Retina (tissue), 1 donor: ENCODE measurements at regions not wholly inside any gene's neighbourhood (a gene's known extent, or its start where the extent isn't known, plus 50 kb on each side); places are given as distances from the start of the nearest gene placed in this dataset.
"Not testable (repeated sequence)": the region's sequence is repeated elsewhere in the genome, so short reads cannot be mapped to it uniquely, and the experiment has no call there.

ENCODE experiments used
- DNase-seq: peaks from one replicate; pipeline ENCODE4 v3.0.0-alpha.2; 2016

DNA sequence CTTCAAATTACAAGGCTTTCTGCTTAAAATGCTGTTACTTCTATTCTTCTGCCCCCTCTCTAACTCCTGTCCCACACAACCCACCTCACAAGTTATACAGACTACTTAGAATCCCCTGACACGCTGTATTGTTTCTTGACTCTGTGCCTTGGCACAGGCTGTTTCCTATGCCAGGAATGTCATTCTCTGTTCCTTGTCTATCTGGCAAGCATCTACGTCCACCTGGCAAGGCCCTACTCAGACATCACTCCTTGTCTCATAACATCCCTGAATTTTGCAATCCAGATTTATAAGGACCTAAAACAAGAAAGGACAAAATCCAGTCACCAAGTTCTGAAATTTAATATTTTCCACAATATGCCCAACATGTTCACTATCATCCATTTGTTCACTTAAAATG lies 182.0 kb upstream of the CHRM3 start:
- DNase-seq: peak; percentile 2

DNA sequence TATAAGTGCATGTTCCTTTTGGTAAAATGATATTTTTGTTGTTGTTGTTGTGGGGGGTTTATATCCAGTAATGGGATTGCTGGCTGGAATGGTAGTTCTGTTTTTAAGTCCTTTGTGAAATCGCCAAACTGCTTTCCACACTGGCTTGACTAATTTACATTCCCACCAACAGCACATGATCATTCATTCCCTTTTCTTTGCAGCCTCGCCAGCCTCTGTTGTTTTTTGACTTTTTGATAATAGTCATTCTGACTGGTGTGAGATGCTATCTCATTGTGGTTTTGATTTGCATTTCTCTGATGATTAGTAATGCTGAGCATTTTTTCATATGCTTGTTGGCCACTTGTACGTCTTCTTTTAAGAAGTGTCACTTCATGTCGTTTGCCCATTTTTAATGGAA lies 188.5 kb upstream of the CHRM3 start:
- DNase-seq: no peak

DNA sequence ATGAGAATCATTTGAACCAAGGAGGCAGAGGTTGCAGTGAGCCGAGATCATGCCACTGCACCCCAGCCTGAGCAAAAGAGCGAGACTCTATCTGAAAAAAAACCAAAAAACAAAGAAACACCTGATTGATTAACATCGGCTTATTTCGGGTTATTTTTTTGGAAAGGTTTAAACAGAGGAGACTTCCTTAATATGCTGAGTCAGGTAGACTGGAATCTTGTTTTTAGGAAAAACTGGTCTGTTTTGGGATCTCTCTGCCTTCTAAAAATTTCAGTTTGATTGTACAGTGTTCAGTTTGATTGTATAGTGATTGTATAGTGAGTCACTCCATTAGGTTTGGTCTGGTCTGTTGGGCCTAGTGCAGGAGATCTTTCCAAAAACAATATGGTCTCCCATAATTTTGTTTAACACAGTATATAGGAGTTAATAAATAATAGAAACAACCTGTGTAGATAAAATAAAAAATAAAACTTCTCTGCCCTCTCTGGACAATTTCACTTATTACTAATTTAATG lies 196.3 kb upstream of the CHRM3 start:
- no peak for DNase-seq

DNA sequence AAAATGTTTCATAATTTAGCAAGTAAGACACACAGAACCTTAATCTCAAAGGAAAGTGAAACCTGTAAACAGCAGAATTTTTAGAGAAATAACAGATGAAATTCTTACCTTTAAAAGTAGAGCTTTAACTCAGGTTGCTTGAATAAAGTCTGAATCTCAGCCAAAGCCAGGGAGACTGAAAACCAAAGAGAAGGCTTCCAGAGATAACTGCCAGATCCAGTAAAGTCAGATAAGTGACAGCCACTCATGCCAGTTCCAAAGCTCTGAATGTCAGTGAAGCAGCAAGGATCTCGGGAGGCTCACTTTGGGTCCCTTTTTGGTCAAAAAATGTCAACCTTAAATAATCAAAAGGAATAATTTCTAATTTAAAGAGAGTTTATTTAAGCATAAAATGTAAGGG lies 199.9 kb upstream of the CHRM3 start:
- no peak for DNase-seq

DNA sequence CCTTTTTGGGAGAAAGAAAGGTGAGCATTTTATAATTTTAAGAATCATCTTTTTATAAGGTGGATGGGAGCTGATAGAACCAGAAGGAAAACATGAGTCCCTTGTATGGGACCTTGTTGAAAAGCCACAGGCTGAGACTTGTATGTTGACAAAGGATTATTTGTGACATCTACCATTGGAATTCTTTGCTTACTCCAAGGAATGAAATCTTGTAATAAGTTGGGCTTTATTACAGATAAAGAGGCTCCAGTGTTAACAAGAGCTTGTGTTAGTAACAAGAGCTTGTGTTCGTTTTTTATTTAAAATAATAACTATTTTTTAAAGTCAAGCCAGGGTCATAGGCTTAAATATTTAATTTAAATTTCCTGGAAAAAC lies 201.1 kb upstream of the CHRM3 start:
- DNase-seq: no peak

DNA sequence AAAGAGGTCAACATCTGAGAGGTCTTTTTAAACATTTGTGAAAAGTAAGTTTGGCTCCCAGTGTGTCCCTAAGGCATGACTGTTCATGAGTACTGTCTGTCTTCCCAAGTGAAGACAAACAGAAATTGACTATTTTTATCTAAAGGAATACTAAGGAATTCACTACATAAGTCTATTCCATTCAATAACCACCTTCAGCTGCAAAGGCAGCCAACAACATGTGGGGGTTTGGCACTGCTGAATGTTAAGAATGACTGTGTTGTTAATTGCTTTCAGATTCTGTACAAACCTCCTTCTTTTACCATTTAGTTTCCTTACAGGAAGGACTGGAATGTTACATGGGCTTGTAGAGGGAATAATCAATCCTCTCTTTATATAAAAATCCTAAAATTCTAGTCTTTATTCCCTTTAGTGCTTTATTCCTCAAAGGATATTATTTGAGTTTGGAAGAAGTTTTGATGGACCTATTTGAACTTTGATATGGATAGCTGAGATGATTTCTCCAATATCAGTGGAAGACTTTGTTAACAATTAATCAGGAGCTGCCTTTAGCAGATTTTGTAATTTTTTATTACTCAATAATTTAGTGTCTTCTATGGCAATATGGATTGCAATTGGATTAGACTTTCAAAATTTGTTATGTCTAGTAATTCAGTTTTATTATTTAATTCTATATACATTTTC lies 201.7 kb upstream of the CHRM3 start:
- no peak for DNase-seq

DNA sequence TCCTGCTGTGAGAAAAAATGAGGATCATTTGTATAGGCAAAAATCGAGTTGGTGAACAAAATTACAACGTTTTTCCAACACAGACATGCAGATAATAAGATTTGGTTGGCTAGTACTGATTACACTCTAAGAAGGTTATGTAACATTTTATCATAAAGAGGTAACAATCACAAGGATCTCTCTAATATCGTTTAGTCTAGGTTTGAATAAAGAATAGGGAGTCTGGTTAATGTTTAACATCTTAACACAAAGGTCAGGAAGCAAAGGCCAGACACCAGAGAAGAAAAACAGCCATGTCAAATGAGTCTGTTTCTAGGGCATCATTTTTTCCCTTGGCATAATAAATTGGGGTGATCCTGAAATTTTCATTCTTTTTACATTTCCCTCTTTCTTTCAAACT lies 207.4 kb upstream of the CHRM3 start:
- DNase-seq: no peak

DNA sequence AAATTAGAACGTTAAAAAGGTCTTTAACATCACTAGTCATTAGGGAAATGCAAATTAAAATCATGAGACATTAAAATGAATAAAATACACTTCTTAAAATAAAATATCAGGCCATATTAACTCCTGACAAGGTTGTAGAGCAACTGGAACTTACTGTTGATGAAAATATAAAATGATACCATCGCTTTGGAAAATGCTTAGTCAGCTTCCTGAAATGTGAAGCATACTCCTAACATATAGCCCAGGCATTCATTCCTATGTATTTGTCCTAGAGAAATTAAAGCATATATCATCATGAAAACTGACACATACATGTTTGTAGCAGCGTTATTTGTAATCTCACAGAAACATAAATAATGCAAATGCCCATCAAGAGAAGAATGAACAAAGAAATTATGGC lies 211.5 kb upstream of the CHRM3 start:
- DNase-seq: no peak

DNA sequence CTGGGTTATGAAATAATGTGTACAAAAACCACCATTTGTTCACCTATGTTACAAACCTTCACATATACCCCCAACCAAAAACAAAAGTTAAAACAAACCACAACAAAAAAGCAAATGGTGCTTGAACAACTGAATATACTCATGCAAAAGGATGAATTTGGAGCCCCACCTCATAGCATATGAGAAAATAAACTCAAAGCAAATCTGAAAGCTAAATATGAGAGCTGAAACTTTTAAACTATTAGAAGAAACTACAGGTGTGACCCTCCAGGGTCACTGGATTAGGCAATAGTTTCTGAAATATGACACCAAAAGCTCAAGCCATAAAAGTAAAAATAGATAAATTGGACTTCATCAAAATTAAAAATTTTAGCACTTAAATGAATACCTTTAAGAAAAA lies 215.5 kb upstream of the CHRM3 start:
- no peak for DNase-seq

DNA sequence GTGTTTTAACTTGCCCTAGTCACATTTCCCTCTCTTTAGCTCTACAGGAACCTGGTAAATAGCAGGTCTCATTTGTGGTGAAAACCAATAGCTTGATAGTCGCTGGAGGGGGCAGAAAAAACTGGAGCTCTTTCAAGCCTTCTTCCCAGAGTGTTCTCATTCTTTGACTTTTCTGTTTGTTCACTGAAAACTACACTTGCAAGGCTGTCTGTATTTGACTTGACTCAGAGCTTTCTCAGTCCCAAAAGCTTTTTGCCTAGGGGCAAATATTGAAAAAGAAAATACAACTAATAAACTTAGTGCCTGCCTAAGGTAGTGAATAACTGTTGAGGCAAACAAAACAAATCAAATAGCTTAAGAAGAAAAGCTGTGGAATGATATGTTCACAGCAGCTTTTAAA lies 217.1 kb upstream of the CHRM3 start:
- DNase-seq: no peak

DNA sequence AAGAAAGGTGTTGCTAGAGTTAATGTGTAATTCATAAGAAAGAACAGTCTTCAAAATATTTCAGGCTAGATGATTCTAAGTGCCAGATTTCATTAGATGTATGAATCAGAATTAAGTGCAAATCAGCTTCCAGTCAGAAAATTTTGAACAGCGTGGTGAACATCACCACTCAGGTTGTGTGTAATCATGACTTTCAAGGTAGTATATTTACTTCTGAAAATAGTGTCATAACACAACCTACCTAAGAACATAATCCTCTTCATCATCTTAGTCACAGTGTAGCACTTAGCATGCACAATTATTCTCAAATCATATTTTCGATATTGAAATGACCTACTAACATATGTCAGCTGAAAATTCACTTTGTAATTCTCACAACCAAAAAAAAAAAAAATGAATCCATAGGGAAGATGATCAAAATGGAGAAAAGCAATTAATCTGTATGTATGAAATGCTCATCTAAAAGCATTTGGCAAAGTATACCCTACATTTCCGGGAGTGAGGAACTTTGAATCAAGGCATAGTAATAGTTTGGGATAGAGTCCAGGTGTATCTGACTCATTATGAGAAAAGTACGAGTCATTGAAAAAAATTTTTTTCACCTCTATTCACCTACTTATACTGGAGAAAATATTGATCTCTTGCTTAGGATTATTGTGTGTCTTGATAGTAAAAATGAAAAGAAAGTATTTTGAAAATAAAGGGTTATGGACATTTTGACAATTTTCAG lies 221.8 kb upstream of the CHRM3 start:
- DNase-seq: no peak

DNA sequence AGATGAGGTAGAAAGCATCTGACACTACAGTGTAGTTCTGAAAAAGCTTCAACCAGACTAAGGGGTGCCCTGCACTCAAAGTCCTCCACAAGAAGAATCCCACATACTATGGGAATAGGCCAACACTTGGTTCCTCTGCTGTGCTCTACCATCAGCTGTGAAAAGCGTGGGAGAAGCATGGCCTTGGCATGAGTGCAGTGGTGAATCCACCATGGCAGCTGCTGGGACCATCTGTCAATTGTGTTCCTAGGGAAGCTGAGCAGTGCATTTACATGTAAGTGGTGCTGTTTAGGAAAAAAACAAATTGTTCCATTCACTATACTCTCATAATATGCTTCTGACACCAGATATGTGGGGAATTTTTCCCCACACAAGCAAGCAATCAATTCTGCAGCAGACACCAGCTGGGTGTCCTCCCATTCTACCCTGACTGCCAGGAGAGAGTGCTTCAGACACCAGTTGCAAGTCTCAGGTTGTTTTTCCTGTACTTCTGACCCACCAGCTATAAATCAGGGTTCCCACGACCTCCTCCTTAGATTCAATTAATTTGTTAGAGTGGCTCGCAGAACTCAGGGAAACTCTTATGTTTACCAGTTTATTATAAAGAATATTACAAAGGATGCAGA lies 230.8 kb upstream of the CHRM3 start:
- no peak for DNase-seq

DNA sequence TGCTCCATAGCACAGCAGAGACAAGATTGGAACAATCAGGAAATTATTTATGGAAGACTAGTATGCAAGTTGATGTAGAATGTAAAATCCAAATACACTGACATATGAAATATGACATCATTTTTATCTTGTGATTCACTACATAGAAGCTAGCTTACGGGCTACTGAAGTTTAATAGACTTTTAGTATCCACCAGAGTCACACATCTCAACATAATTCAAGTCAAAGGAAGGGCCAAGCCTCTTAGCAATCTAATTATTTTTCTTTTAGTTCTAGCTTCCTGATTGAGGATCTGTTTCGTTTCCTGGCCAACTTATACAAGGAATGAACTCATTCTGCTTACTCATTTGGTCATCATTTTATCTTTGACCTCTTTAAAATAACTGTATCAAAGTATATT lies 234.4 kb upstream of the CHRM3 start:
- no peak for DNase-seq

DNA sequence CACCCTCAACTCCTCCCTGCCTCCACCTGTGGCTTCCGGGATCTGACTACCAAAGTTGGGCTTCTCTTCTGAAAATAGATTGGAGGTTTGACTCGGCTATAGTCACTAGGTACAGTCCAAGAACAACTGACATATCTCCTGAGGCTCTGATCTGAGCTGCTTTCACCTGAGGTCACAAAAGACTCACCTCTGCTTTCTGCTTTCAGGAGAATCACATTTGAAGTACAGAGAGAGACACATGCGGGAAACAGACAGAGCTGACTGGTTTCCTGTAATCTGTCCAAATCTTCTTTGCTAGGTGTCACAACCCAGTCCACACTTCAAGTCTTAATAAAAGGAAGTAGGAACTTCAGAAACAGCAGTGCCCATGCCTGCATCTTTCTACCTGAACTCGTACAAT lies 245.4 kb upstream of the CHRM3 start:
- no peak for DNase-seq

DNA sequence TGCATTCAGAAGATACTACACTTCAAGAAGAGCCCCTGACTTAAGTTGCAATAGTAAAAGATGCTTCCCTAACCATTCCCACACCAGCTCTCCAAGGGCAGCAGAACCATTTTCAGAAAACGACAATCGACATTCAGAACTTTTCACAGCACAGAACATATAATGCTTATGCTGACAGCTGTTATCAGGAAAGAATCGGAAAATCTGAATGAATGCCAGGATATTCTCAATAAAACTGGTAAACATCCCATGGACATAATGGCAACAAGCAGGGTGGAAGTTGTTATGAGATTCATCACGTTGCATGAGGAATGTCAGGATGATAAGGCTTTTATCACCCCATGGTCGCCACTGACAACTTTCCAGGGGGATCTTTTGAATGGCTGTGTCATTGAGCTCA lies 246.6 kb upstream of the CHRM3 start:
- DNase-seq: no peak

DNA sequence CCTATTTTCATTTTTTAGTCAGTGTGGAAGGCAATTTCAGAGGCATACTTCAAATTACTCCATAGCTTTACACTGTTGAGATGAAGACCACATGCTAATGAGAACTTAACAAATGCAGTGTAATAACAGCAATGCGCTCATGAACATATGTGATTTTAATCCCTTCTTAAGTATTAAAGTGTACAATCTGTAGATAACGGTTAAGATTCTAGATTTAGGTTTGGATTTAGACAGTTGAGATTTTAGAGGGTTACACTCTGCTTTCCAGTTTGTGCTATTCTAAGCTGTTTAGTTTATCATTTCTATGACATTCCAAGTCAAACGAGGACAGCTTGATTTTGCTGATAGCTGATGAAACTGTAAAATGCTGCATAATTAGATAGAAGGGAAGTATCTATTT lies 257.8 kb upstream of the CHRM3 start:
- no peak for DNase-seq

DNA sequence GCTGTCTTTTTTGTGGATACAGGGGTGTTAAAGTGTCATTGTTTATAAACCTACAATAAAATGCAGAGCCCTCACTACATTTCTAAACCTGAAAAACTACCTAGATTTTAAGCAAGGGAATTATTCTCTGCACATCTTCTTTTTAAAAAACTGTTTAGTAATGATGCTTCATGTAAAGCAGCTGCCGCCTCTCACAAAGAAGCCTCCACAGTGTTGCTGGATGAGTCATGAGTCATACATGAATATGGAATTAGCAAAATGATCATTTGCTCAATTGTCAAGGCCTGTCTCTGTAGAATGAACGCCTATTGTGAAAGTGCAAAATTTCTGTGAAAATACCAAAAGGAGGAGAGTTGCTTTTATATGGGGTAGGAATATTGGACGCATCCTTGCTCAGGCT lies 259.5 kb upstream of the CHRM3 start:
- no peak for DNase-seq

DNA sequence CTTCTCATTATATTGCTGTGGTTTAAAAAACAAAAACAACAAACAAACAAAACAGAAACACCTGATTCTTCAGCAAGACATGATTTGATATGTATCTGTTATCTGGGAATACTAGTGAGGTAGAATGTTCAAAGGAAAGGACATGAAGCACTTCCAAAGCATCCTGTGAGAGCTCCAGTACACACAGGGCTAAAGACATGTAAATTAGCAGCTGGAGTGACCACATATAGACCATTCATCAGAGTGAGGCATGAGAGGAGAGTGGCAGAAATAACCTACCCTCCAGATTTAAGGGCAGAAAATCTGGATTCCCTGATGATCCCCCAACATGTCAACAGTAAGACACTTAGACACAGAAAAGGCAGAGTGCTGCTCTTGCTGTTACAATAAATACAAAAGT lies 260.5 kb upstream of the CHRM3 start:
- DNase-seq: no peak

DNA sequence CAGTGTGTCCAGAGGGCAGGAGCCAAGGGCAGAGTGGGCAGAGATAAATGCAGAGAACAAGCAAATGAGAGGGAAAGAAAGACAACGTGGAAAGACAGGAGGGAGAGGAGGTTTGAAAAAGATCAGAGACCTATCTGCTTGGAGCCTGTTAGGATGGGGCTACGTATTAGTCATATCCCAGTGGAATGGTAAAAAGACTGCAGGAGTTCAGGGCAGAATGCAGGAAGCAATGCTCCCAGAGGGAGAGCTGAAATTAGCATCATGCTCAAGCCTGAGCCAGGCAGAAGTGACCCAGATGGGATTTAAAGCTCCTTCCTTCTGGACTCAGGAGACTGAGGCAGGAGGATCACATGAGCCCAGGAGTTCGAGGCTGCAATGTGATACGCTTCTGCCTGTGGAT lies 261.3 kb upstream of the CHRM3 start:
- no peak for DNase-seq

DNA sequence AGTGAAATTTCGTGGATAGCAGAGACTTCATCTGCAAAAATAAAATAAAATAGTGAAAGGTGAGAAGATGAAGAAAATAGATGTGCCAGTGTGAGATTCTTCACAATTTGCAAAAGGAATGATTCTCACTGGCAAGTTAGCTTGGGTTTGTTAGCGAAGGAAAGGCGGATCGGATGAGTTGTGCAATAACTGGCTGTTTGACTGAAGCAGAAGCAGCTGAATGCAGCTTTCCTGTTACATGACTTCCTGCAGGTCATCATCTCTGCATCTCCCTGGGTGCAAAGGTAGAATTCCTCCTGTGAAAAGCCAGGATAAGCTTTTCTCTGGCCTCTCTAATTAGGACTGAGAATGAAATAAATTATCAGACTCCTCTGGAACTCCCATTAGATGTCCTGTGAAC lies 263.1 kb upstream of the CHRM3 start:
- no peak for DNase-seq

DNA sequence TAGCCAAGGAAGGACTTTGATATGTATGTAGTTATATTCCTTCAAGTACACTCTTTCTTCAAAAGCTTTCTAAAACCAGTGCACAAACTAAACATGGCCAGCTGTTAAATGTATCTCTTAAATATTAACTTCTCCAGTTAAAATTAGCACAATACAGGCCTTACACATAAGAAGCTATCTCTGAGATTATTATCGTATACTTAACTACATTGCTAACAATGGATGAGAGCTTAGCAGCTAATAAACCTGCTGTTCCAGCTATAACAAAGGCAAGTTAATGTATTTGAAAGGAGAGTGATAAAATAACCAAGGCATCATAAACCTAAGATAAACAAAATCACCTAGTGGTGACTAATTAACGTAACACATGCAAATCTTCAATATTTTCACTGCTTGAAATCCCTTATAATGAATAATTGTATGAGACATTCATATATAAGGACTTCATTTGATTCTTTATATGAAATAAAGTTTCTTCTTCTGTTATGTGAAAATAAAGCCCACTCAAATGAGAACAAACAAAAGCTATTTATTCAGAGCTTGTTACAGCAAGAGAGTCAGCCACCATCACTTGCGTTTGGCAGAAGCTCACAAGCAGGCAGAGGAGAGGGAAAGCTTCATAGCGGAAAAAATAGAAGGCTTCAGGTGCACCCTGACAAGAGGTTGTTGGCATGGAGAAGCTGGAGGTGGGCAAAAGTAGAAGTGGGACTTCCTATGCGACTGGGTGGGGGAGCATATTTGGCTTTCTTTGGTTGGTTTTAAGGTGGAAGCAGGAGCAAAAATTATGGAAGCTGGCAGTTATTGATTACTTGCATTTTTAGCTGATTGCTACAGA lies 274.1 kb upstream of the CHRM3 start:
- peak; percentile 6 for DNase-seq

DNA sequence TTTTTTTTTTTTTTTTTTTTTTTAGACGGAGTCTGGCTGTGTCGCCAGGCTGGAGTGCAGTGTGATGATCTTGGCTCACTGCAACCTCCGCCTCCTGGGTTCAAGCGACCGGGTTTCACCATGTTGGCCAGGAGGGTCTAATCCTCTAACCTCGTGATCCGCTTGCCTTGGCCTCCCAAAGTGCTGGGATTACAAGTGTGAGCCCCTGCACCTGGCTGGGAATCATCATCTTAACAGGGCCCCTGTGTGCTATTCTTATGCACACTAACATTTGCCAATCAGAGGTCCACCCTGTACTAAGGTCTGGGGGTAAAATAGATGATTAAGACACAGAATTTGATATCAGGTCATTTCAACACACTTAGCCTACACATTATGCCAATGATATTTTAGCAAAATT lies 278.7 kb upstream of the CHRM3 start:
- no peak for DNase-seq

DNA sequence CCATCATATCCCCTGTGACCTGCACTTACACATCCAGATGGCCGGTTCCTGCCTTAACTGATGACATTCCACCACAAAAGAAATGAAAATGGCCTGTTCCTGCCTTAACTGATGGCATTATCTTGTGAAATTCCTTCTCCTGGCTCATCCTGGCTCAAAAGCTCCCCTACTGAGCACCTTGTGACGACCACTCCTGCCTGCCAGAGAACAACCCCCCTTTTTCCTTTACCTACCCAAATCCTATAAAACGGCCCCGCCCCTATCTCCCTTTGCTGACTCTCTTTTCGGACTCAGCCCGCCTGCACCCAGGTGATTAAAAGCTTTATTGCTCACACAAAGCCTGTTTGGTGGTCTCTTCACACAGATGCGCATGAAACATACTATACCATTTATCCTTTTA lies 279.7 kb upstream of the CHRM3 start:
- DNase-seq: not testable (repeated sequence)
